ENCODE measurements at regions not wholly inside any gene's neighbourhood (a gene's known extent, or its start where the extent isn't known, plus 50 kb on each side); places are given as distances from the start of the nearest gene placed in this dataset.

GRCh38 chr2:105581555-105581944, 163.2 kb upstream of the NCK2 start:
- no peaks in the 10 kb centered on the region for H3K36me3 Mint-ChIP-seq (ENCODE audit: low read depth)
- DNase-seq = no peak
- no peak overlapping the region for H3K4me3 Mint-ChIP-seq
- TF ChIP-seq, protein P1, sequence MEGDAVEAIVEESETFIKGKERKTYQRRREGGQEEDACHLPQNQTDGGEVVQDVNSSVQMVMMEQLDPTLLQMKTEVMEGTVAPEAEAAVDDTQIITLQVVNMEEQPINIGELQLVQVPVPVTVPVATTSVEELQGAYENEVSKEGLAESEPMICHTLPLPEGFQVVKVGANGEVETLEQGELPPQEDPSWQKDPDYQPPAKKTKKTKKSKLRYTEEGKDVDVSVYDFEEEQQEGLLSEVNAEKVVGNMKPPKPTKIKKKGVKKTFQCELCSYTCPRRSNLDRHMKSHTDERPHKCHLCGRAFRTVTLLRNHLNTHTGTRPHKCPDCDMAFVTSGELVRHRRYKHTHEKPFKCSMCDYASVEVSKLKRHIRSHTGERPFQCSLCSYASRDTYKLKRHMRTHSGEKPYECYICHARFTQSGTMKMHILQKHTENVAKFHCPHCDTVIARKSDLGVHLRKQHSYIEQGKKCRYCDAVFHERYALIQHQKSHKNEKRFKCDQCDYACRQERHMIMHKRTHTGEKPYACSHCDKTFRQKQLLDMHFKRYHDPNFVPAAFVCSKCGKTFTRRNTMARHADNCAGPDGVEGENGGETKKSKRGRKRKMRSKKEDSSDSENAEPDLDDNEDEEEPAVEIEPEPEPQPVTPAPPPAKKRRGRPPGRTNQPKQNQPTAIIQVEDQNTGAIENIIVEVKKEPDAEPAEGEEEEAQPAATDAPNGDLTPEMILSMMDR (IDR thresholded peaks at IDR 0.05) = no peak
- H3K4me1 Mint-ChIP-seq = peaks cover 20% of the 10 kb centered on the region
- H3K27me3 Mint-ChIP-seq (ENCODE audit: low read depth, poor library complexity) = peaks cover 7% of the 10 kb centered on the region
- H3K27ac Mint-ChIP-seq = no peak overlapping the region
- H3K9me3 Mint-ChIP-seq = peaks cover 12% of the 10 kb centered on the region

GRCh38 chr2:105580870-105581554, 163.7 kb upstream of the NCK2 start:
- Mint-ChIP-seq H3K27me3 (ENCODE audit: low read depth, poor library complexity) (peaks cover 7% of the 10 kb centered on the region), H3K4me3 (no peak overlapping the region), H3K36me3 (ENCODE audit: low read depth) (no peaks in the 10 kb centered on the region), H3K9me3 (peaks cover 10% of the 10 kb centered on the region), H3K4me1 (peaks cover 26% of the 10 kb centered on the region), H3K27ac (no peak overlapping the region)
- no peak for DNase-seq
- TF ChIP-seq, protein P1 (IDR thresholded peaks at IDR 0.05) = no peak

- no peak for DNase-seq
- peaks cover 6% of the 10 kb centered on the region for H3K9me3 Mint-ChIP-seq
- peaks cover 7% of the 10 kb centered on the region for H3K27me3 Mint-ChIP-seq (ENCODE audit: low read depth, poor library complexity)
- no peaks in the 10 kb centered on the region for H3K36me3 Mint-ChIP-seq (ENCODE audit: low read depth)
- TF ChIP-seq, protein P1 (IDR thresholded peaks at IDR 0.05) = no peak
- H3K27ac Mint-ChIP-seq = no peak overlapping the region
- no peak overlapping the region for H3K4me3 Mint-ChIP-seq
- H3K4me1 Mint-ChIP-seq = peaks cover 30% of the 10 kb centered on the region
Observed at GRCh38 chr2:105580216-105580615, 164.5 kb upstream of the NCK2 start.

DNA sequence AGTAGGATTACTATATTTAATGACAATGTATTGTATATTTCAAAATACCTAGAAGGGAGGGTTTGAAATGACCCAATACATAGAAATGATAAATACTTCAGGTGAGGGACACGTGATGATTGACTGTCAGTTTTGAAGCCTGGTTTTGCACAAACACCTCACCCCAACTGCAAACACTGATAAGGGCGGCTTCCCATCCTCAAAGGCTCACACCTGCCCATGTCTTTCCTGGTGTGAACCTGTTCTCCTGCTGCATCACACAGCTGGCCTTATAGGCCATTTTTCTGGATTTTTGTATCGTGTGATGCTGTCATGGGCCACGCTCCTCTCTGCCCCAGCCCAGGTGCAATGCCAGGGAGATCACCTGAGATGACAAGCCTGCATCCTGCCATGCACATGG, 166.5 kb upstream of the NCK2 start:
- peaks cover 16% of the 10 kb centered on the region for H3K4me1 Mint-ChIP-seq
- no peaks in the 10 kb centered on the region for H3K36me3 Mint-ChIP-seq (ENCODE audit: low read depth)
- H3K4me3 Mint-ChIP-seq = no peak overlapping the region
- H3K27ac Mint-ChIP-seq = no peak overlapping the region
- peaks cover 13% of the 10 kb centered on the region for H3K27me3 Mint-ChIP-seq (ENCODE audit: low read depth, poor library complexity)
- no peaks in the 10 kb centered on the region for H3K9me3 Mint-ChIP-seq
- TF ChIP-seq, protein P1 (IDR thresholded peaks at IDR 0.05) = no peak
- DNase-seq = no peak

- Mint-ChIP-seq H3K9me3 (no peaks in the 10 kb centered on the region), H3K27ac (no peak overlapping the region), H3K4me1 (peaks cover 16% of the 10 kb centered on the region), H3K36me3 (ENCODE audit: low read depth) (no peaks in the 10 kb centered on the region), H3K27me3 (ENCODE audit: low read depth, poor library complexity) (peaks cover 13% of the 10 kb centered on the region), H3K4me3 (no peak overlapping the region)
- TF ChIP-seq, protein P1 (IDR thresholded peaks at IDR 0.05) = no peak
- no peak for DNase-seq
Observed at GRCh38 chr2:105577762-105578161, 166.9 kb upstream of the NCK2 start.

Data from nephron progenitor cell (in vitro differentiated cells).